Fibroblast of lung (primary cell): ENCODE measurements at regions not wholly inside any gene's neighbourhood (a gene's known extent, or its start where the extent isn't known, plus 50 kb on each side); places are given as distances from the start of the nearest gene placed in this dataset.

Experiments
- DNase-seq, 2 donors: peaks; one replicate each; pipeline versions ENCODE4 v3.0.0 to v3.0.0-alpha.2; 2010; ENCODE audit warnings: low read depth in 2 of 2
- H2AFZ ChIP-seq: 2 replicates; pipeline ENCODE4 v1.5.1; 2012; ENCODE audit warnings: low read length, control low read depth, inconsistent platforms
- H3K27ac ChIP-seq: 2 replicates; pipeline ENCODE4 v1.5.1; 2011; ENCODE audit warnings: low read length, control low read depth; ENCODE audit not compliant: insufficient read depth
- H3K27me3 ChIP-seq: 2 replicates; pipeline ENCODE4 v1.5.1; 2011; ENCODE audit warnings: mild to moderate bottlenecking, low read length; ENCODE audit not compliant: control insufficient read depth, insufficient read depth
- H3K36me3 ChIP-seq: 2 replicates; pipeline ENCODE4 v1.5.1; 2011; ENCODE audit warnings: low read length; ENCODE audit not compliant: control insufficient read depth, insufficient read depth
- H3K4me1 ChIP-seq: 2 replicates; pipeline ENCODE4 v1.5.1; 2011; ENCODE audit warnings: low read length; ENCODE audit not compliant: control insufficient read depth, insufficient read depth; ENCODE audit errors: extremely low read depth
- H3K4me2 ChIP-seq: 2 replicates; pipeline ENCODE4 v1.5.1; 2011; ENCODE audit warnings: low read length, control low read depth; ENCODE audit not compliant: insufficient read depth; ENCODE audit errors: extremely low read depth
- H3K4me3 ChIP-seq, 4 experiments: fragments of 200-600 bp in 1 of 4; sonication (generic) in 1 of 4; replicated peaks in 1 of 4; 2 replicates each; pipeline ENCODE4 v1.5.1; 2011 to 2016; ENCODE audit warnings: low read length in 4 of 4, low read depth in 3 of 4, mild to moderate bottlenecking in 3 of 4, control low read depth in 2 of 4, inconsistent platforms in 1 of 4, mixed read lengths in 1 of 4; ENCODE audit not compliant: insufficient read depth in 1 of 4; ENCODE audit errors: control extremely low read depth in 1 of 4
- H3K79me2 ChIP-seq: 2 replicates; pipeline ENCODE4 v1.5.1; 2012; ENCODE audit warnings: mild to moderate bottlenecking, low read length, inconsistent platforms; ENCODE audit not compliant: control insufficient read depth, insufficient read depth
- H3K9ac ChIP-seq: 2 replicates; pipeline ENCODE4 v1.5.1; 2011; ENCODE audit warnings: mild to moderate bottlenecking, low read length, control low read depth; ENCODE audit not compliant: insufficient read depth
- H3K9me3 ChIP-seq: 2 replicates; pipeline ENCODE4 v1.5.1; 2012; ENCODE audit warnings: low read depth, low read length; ENCODE audit not compliant: control insufficient read depth, insufficient read depth
- H4K20me1 ChIP-seq: 2 replicates; pipeline ENCODE4 v1.5.1; 2011; ENCODE audit warnings: low read length; ENCODE audit not compliant: control insufficient read depth, insufficient read depth; ENCODE audit errors: extremely low read depth
- EZH2 ChIP-seq: IDR thresholded peaks from 2 replicates; pipeline ENCODE4 v1.5.1; 2012; ENCODE audit warnings: low read length, control low read depth, mild to moderate bottlenecking; ENCODE audit errors: missing control alignments
- TF ChIP-seq, protein P1 (sequence below), 2 donors: IDR thresholded peaks in 1 of 2; conservative IDR thresholded peaks in 1 of 2; 1 replicate in 1 of 2; 2 replicates in 1 of 2; pipeline ENCODE4 v1.5.1; 2011 to 2012; ENCODE audit warnings: low read length in 2 of 2, control low read depth in 1 of 2, inconsistent platforms in 1 of 2, low read depth in 1 of 2, mild to moderate bottlenecking in 1 of 2

- H3K4me2 ChIP-seq, result no peak overlapping the region
- no peaks in the 10 kb centered on the region for H4K20me1 ChIP-seq
- DNase-seq, result peak; percentile 12 to 62
- H3K9ac ChIP-seq, result no peak overlapping the region
- H3K27ac ChIP-seq, result no peak overlapping the region
- no peaks in the 10 kb centered on the region for H3K79me2 ChIP-seq
- H3K27me3 ChIP-seq, result no peaks in the 10 kb centered on the region
- no peak overlapping the region for H2AFZ ChIP-seq
- H3K4me1 ChIP-seq, result no peaks in the 10 kb centered on the region
- TF ChIP-seq, protein P1, sequence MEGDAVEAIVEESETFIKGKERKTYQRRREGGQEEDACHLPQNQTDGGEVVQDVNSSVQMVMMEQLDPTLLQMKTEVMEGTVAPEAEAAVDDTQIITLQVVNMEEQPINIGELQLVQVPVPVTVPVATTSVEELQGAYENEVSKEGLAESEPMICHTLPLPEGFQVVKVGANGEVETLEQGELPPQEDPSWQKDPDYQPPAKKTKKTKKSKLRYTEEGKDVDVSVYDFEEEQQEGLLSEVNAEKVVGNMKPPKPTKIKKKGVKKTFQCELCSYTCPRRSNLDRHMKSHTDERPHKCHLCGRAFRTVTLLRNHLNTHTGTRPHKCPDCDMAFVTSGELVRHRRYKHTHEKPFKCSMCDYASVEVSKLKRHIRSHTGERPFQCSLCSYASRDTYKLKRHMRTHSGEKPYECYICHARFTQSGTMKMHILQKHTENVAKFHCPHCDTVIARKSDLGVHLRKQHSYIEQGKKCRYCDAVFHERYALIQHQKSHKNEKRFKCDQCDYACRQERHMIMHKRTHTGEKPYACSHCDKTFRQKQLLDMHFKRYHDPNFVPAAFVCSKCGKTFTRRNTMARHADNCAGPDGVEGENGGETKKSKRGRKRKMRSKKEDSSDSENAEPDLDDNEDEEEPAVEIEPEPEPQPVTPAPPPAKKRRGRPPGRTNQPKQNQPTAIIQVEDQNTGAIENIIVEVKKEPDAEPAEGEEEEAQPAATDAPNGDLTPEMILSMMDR (conservative IDR thresholded peaks at IDR 0.05 in 1 of 2, IDR thresholded peaks at IDR 0.05 in 1 of 2; ENCODE audit: low read depth in 1 of 2, low read length in 2 of 2), result no peak
- TF ChIP-seq EZH2, result no peak
- H3K9me3 ChIP-seq, result no peaks in the 10 kb centered on the region
- H3K4me3 ChIP-seq, result no peak overlapping the region
- no peaks in the 10 kb centered on the region for H3K36me3 ChIP-seq
Observed at GRCh38 chrX:39336671-39337311, 535.5 kb downstream of the MID1IP1 start.

DNA sequence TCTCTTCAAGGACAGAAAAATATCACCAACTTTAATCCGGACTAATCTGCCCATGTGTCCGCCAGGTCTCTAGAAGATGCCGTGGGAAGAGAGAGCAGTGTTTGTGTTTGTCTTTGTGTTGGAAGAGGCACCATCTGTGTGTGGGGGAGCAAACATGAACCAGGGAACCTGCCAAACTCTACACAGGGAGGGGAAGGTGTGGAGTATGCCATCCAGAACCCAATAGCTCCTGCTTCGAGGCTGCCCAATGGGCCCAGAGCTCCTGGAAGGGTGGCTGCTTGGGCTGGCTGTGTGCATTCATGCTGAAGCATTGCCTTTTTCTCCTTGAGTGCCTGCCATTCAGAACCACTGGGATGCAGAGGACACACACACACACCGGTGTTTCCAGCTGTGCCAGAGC is 536.2 kb downstream of the MID1IP1 start:
- Histone ChIP-seq H3K4me1 (no peaks in the 10 kb centered on the region), H4K20me1 (no peaks in the 10 kb centered on the region), H3K79me2 (no peaks in the 10 kb centered on the region), H3K9me3 (no peaks in the 10 kb centered on the region), H3K4me2 (no peak overlapping the region), H2AFZ (no peak overlapping the region), H3K27ac (no peak overlapping the region), H3K36me3 (no peaks in the 10 kb centered on the region), H3K9ac (no peak overlapping the region), H3K4me3 (no peak overlapping the region), H3K27me3 (no peaks in the 10 kb centered on the region)
- no peak for TF ChIP-seq EZH2
- TF ChIP-seq, protein P1 (conservative IDR thresholded peaks at IDR 0.05 in 1 of 2, IDR thresholded peaks at IDR 0.05 in 1 of 2; ENCODE audit: low read depth in 1 of 2, low read length in 2 of 2), result no peak
- DNase-seq, result no peak

DNA sequence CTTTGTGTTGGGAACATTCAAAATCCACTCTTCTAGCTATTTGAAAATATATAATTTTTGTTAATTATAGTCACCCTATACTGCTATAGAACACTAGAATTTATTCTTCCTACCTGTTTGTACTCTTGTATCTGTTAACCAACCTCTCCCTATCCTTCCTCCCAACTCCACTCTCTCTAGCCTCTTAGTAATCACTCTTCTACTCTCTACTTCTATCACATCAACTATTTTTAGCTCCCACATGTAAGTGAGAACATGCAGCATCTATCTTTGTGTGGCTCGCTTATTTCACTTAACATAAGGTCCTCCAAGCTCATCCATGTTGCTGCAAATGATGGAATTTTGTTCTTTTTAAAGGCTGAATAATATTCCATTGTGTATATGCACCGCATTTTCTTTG is 537.3 kb downstream of the MID1IP1 start:
- Histone ChIP-seq H3K4me3 (no peak overlapping the region), H3K9me3 (no peaks in the 10 kb centered on the region), H3K4me1 (no peaks in the 10 kb centered on the region), H3K9ac (no peak overlapping the region), H3K36me3 (no peaks in the 10 kb centered on the region), H3K27me3 (no peaks in the 10 kb centered on the region), H3K27ac (no peak overlapping the region), H3K4me2 (no peak overlapping the region), H4K20me1 (no peaks in the 10 kb centered on the region), H2AFZ (no peak overlapping the region), H3K79me2 (no peaks in the 10 kb centered on the region)
- no peak for DNase-seq
- TF ChIP-seq, protein P1 (conservative IDR thresholded peaks at IDR 0.05 in 1 of 2, IDR thresholded peaks at IDR 0.05 in 1 of 2; ENCODE audit: low read depth in 1 of 2, low read length in 2 of 2), result no peak
- no peak for TF ChIP-seq EZH2
